Midbrain (tissue), 1 donor: ENCODE measurements at regions not wholly inside any gene's neighbourhood (a gene's known extent, or its start where the extent isn't known, plus 50 kb on each side); places are given as distances from the start of the nearest gene placed in this dataset.

ENCODE experiments used
- DNase-seq: peaks from one replicate; lab custom pipeline; 2025; lab: John Stamatoyannopoulos, UW

- no peak for DNase-seq
Observed at GRCh38 chr1:36743286-36744005, 260.7 kb upstream of the CSF3R start.

GRCh38 chr1:36741066-36741465, 258.4 kb upstream of the CSF3R start:
- DNase-seq: no peak

GRCh38 chr1:36740446-36740845, 257.7 kb upstream of the CSF3R start:
- no peak for DNase-seq

- no peak for DNase-seq
Observed at GRCh38 chr1:36739703-36740289, 257.1 kb upstream of the CSF3R start.

GRCh38 chr1:36738245-36738644, 255.5 kb upstream of the CSF3R start:
- no peak for DNase-seq

GRCh38 chr1:36737767-36738166, 255.1 kb upstream of the CSF3R start:
- DNase-seq: peak; percentile 1

GRCh38 chr1:36737038-36737555, 254.4 kb upstream of the CSF3R start:
- no peak for DNase-seq

GRCh38 chr1:36735939-36736730, 253.4 kb upstream of the CSF3R start:
- DNase-seq: no peak

- no peak for DNase-seq
Observed at GRCh38 chr1:36735436-36735835, 252.7 kb upstream of the CSF3R start.

- no peak for DNase-seq
Observed at GRCh38 chr1:36734356-36734755, 251.6 kb upstream of the CSF3R start.

- no peak for DNase-seq
Observed at GRCh38 chr1:36733748-36734147, 251.0 kb upstream of the CSF3R start.

GRCh38 chr1:36732015-36732356, 249.3 kb upstream of the CSF3R start:
- no peak for DNase-seq

GRCh38 chr1:36731226-36732014, 248.7 kb upstream of the CSF3R start:
- DNase-seq: no peak

- DNase-seq: no peak
Observed at GRCh38 chr1:36730599-36730998, 247.9 kb upstream of the CSF3R start.

- DNase-seq: no peak
Observed at GRCh38 chr1:36729716-36730510, 247.2 kb upstream of the CSF3R start.

- DNase-seq: no peak
Observed at GRCh38 chr1:36729289-36729688, 246.6 kb upstream of the CSF3R start.

- DNase-seq: no peak
Observed at GRCh38 chr1:36728846-36729245, 246.1 kb upstream of the CSF3R start.

- DNase-seq: no peak
Observed at GRCh38 chr1:36728051-36728450, 245.3 kb upstream of the CSF3R start.

- no peak for DNase-seq
Observed at GRCh38 chr1:36725151-36725550, 242.4 kb upstream of the CSF3R start.

GRCh38 chr1:36723813-36724212, 241.1 kb upstream of the CSF3R start:
- DNase-seq: no peak

- no peak for DNase-seq
Observed at GRCh38 chr1:36722871-36723270, 240.2 kb upstream of the CSF3R start.
